ENCODE measurements at regions not wholly inside any gene's neighbourhood (a gene's known extent, or its start where the extent isn't known, plus 50 kb on each side); places are given as distances from the start of the nearest gene placed in this dataset.

DNA sequence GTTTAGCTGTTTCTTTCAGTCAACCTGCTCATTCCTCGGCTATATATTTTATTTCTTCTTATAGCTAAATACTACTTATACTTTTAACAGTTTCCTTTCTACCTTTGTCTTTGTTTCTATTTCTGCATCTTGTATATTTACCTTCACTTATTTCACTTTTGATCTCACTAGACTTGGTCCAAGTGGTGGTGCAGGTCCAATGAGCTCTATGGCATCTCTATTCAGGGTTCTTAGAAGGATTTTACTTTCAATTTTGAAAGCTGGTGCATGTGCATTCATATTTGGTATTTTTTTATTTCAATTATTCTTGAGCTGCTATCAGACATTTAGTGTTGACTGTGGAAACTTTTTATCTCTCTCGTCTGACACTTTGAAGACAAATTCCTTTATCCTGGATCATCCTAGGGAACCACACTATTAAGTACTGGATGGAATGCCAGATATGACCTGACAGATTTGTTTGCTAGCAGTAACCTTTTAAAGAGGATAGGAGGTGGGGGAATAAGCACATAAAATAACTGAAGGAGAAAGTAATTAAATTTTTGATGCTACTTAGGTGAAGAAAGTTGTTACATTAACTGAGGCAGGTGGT, 123.1 kb upstream of the PJA2 start:
- DNase-seq (ENCODE audit: low read depth, low spot score), result no peak

DNA sequence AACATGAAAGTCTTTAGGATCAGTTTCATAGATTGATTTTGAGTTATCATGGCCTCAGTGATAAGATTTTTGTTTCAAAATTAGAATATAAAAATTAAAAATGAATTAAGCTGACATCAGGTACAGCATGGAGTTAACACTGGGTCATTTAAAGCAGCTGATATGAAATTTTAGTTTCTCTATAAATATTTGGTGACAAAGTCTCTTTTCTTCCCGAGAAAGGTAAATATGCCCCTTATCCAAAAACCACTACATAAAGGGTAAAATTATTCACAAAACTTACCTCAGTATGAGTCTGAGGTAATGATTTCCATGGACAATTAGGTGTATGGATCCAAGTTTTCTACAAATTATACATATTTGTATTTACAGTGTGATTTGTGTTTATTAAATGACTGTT, 121.5 kb upstream of the PJA2 start:
- DNase-seq (ENCODE audit: low read depth, low spot score), result no peak

DNA sequence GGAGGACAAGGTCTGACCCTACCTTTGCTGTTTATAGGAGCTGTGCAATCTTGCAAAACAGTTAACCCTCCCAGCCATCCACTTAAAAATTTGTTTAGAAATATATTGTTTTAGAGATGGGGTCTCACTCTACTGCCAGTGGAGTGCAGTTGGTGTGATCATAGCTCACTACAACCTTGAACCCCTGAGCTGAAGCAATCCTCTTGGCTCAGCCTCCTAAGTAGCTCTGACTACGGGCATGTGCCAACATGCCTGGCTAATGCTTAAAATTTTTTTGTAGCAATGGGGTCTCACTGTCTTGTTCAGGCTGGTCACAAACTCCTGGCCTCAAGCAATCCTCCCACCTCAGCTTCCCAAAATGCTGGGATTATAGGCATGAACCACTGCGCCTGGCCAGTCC, 120.2 kb upstream of the PJA2 start:
- DNase-seq (ENCODE audit: low read depth, low spot score), result no peak

DNA sequence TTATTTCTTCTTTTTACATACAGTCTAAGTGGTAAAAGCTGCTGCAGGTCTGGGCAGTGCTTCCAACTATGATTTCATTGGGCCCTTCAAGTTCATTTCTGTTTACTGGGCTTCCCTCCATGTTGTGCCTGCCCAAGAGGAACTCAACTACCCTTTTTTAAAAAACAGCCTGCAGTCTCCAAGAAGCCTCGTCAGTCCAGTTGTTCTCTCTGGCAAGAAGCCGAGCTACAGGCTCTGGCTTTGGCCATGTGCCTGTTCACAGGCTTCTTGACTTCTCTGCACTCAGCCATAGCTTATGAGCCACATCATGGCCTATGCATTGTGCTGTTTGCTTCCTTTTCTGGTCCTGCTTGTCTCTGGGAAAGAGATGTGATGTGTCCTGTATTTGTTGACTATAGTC, 119.7 kb upstream of the PJA2 start:
- DNase-seq (ENCODE audit: low read depth, low spot score), result no peak

DNA sequence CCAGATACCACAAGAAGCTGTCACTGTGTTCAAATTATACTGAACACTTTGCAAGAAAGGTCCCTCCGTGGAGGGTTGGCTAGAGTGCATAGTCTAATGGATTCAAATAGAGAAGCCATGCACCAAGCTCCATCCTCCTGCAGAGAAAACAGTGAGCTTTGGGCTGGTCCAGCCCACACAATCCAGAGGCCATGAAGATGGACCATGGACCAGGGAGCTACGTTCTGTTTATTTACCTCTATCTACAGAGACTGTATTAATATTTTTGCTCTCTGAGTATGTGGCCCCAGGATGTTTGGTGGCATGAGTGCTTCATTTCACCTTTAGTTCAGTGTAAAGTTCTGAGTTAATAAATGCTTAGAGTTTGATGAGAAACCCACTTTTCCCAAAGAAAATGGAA, 114.8 kb upstream of the PJA2 start:
- no peak for DNase-seq (ENCODE audit: low read depth, low spot score)

DNA sequence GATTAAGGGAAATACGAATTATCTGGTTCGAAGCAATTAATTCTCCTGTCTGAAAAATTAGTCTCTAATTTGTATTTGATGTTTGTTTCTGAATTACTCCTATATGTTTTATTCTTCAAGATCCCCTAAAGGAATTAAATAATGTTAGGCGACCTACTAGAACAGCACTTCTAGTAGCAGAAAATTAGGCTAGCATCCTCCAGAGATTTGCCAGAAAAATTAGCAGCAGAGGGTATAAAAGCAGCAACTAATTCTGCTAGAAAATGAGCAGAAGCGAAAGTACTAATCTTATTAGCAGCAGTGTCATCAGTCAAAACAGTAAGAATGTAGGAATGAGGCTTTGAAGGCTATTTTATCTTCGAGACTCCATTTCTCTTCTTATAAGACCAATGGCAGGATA, 114.3 kb upstream of the PJA2 start:
- no peak for DNase-seq (ENCODE audit: low read depth, low spot score)

DNA sequence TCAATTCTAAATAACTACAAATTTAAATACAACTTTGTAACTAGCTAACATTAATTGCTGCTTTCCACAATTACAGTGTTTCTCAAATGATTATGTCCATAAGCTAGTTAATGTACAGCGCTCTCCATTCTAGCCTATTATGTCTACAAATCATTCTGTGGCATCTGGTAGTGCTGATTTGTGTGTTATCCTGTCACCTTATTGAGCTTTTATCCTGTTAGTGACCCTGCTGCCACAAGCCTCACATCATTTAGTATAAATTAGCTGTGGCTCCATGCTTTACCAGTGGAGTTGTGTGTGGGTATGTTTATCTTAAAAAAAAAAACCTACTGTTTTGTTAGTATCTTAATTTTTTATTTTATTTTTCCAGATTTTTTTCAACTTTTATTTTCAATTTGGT, 112.6 kb upstream of the PJA2 start:
- no peak for DNase-seq (ENCODE audit: low read depth, low spot score)

DNA sequence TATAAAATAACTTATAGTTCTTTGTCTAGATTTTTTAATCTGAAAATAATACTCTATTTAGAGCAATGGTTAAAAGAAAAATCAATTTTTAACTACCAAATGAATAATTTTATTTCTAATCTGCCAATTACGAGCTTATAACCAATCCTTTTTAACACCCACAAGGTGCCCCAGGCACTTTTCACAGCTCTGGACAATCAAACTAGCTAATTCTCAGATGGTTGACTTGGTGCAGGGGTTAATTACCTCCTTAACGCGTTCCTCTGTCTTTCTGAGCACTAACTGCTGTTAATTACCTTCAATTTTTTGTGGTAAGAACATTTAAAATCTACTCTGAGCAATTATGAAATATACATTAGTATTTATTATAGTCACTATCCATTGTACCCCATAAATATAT, 109.6 kb upstream of the PJA2 start:
- no peak for DNase-seq (ENCODE audit: low read depth, low spot score)

DNA sequence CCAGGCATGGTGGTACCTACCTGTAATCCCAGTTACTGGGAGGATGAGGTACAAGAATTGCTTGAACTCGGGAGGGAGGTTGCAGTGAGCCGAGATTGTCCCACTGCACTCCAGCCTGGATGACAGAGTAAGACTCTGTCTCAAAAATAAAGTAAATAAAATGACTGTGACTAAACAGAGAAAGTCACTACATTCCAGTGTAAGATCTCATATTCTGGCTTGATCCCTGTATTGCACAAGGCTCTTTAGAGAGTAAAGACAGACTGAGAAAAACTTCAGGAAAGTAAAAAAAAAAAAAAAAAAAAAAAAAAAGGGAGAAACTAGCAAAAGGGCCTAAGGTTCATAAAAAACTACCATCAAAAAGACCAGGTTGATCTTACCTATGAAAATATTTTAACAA, 106.6 kb upstream of the PJA2 start:
- no peak for DNase-seq (ENCODE audit: low read depth, low spot score)

DNA sequence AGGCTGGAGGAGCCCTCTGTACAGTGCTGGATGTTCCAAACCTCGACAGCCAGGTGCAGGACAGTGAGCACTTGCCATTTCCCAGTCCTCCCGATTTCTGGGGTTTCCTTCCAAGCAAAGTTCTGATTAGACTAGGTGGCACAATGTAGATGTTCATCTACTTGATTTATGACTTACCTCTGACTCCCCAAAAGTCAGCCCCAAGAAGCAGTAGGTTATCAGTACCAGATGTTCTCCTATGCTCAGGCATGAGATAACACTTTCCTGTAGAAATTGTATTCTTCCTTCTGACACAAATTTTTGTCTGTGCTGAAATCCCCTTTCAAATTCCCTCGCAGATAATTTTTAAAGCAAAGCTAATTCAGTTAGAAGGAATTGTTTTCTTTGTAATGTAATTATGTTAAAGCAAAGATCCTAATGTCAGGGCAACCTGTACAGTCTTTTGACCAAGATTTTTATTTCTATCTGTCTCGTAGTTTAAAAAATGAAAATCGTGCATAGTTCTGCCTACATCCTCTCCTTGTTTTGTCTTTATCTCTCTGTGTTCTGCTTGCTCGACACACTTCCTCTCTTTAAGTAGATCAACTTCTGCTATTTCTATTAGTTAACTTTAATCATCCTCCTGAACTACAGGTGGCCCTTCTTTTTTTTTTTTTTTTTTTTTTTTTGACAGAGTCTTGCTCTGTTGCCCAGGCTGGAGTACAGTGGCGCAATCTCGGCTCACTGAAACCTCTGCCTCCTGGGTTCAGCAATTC, 102.4 kb upstream of the PJA2 start:
- no peak for DNase-seq (ENCODE audit: low read depth, low spot score)

DNA sequence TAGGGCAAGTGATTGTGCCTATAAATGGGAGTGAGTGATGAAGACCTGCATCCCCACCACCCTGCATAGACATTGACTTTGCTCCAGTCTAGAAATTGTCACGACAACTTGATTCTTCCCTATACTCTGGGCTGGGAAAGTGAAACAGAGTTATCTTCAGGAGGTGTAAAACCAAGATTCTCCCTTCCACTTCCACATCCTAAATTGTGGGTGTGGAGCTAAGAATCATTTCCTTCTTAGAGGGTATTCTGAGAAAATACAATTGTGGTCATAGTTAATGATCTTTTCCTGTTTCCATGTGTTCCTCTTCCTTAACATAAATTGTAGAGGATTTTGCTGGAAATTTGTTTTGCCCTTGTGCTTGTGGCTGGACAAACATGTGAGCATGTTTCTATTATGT, 96.8 kb upstream of the PJA2 start:
- no peak for DNase-seq (ENCODE audit: low read depth, low spot score)

DNA sequence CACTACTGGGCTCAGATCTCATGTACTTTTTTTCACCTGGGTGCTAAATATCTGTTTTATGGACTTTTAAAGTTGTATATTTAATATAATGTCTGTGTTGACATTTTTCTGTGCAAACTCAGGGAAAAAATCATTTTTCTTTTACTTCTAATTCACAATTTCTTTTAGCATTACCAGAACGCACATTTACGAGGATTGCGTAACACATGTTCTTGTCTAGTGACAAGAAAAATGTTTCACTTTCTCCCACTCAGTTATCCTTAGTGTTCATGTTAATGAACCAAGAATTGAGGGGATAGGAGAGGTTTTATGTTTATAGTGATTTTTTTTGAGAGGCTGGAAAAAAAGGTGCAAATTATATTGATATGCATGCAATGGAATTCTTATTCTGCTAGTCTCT, 86.3 kb upstream of the PJA2 start:
- no peak for DNase-seq (ENCODE audit: low read depth, low spot score)

DNA sequence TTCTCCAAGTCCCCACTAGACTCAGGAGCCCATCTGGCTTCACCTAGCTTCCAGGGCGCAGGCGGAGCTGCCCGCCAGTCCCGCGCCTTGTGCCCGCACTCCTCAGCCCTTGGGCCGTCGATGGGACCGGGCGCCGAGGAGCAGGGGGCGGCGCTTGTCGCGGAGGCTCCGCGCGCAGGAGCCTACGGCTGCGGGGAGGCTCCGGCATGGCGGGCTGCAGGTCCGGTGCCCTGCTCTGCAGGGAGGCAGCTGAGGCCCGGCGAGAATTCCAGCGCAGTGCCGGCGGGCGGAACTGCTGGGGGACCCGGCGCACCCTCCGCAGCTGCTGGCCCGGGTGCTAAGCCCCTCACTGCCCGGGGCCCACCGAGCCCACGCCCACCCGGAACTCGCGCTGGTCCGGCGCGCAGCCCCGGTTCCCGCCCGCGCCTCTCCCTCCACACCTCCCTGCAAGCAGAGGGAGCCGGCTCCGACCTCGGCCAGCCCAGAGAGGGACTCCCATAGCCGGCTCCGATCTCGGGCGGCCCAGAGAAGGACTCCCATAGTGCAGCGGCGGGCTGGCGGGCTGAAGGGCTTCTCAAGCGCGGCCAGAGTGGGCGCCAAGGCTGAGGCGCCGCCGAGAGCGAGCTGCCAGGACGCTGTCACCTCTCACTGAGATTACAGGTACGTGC, 78.1 kb upstream of the PJA2 start:
- no peak for DNase-seq (ENCODE audit: low read depth, low spot score)

DNA sequence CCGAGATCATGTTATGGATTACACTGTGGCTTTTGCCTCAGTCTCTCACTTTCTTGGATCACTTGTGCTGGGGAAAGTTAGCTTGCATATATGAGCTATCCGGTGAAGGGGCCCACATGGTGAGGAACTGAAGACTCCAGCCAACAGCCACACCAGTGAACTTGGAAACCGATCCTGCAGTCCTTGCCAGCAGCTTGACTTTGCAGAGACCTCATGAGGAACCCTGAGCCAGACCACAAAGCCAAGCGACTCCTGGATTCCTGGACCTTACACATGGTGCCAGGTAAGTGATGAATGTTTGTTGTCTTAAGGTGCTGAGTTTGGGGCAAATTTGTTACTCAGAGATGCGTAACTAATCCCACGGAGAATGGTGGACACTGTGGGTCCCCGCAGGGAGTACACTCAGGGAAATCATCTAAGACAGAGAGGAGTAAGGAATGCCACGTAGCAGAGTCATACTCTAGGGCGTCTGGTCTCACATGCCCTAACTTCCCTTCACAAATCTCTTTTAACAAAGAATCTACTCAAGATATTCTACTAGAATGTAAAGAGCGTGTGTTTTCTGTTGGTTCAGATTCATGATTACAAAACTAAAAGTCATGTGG, 76.5 kb upstream of the PJA2 start:
- no peak for DNase-seq (ENCODE audit: low read depth, low spot score)

DNA sequence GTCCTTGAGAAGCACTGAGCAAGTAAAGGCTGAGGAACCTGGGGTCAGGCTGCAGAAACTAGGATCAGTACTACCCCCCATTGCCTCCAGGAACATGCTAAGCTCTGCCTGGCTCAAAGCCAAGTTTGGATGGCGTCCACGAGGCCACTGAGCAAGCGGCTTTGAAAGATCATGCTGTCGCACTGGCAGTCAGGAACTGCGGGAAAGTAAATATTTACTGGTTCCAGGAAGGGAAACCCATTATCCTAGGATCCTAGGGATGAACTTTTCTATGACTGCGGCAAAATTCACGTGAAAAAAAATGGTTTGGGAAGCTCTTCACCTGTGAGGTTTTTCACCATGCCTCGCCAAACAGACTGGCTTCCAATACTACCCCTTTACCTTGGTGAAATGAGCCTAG, 75.3 kb upstream of the PJA2 start:
- no peak for DNase-seq (ENCODE audit: low read depth, low spot score)

DNA sequence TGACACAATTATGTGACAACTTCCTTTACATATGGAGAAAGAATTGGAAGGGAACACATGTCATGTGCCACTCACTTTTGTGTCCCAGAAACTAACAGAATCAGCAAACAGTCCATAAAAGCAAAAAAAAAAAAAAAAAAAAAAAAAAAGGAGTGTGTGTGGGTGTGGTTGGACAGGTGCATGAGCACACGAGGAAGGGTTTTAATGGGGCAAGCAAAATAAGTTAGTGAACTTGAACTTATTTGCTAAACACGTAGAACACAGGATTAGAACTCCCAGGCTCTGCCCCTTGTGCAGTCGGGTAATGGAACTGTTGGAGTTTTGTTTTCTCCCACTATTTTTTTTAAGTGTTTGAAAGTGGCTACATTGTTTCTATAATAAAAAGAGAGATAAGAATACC, 74.8 kb upstream of the PJA2 start:
- no peak for DNase-seq (ENCODE audit: low read depth, low spot score)

DNA sequence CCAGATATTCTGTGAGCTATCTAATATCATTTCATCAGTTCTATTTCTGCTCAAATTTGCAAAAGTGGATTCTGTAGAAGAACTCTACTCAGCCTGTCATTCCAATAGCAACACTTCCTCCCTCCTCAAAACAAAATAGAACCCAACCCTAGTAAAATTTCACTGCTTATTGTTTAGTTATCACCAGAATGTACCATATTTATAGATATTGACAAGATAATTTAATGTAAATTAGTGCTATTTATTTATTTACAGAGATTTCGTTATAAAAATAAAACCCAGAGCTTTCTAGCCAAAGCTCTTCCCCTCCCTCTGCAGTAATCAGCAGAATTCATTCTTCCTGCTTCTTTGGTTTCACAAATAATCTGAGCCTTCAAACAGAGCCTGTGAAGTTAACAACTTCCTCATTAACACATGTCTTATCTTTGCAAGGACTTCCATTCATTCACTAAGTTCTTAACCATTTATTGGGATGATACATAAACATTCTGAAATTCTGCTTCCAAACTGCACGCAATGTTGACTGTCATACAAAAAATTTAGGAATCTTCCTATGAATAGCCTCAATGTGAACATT, 73.7 kb upstream of the PJA2 start:
- DNase-seq (ENCODE audit: low read depth, low spot score), result no peak

DNA sequence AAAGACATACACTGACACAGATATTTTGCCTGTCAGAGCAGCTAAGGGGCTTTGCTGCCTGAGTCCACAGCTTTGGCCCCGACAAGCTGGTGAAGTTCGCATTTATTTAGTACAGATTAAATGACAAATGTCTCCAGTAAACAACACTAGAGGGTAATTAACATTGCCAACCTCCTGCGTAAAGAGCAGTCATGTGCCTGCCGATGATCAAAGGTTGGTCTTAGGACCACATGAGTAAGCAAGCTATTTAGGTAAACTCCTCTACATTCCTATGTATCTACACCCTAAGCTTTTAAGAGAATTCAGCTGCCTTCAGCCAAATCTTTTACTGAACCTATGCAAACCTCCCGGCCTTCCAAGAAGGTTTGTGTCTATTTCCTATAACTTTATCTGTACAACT, 73.0 kb upstream of the PJA2 start:
- no peak for DNase-seq (ENCODE audit: low read depth, low spot score)

DNA sequence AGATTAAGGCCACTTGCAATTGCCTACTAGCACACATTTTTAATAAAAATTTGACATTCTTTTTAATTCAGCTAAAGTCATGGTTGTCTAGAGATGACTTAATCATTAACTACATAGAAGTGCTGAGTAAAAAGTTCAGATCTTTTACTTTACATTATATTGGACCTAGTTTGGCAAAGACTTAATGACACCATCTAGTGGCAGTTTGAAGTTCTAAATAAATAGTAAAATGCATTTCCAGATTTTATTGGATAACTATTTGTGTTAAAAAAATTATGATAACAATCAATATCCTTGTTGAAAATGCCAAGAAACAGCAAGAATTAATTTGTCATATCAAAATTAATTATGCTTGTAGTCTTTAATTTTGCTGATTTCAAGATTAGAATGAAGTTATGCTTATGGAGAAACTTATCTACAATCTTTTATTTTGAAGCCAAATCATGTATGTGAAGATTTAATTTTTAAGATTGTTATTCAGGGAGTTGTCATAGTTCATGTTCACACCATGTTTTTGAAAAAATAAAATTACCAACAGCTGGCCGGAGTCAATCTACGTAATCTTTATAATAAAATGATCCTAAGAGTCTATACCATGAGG, 69.6 kb upstream of the PJA2 start:
- no peak for DNase-seq (ENCODE audit: low read depth, low spot score)

DNA sequence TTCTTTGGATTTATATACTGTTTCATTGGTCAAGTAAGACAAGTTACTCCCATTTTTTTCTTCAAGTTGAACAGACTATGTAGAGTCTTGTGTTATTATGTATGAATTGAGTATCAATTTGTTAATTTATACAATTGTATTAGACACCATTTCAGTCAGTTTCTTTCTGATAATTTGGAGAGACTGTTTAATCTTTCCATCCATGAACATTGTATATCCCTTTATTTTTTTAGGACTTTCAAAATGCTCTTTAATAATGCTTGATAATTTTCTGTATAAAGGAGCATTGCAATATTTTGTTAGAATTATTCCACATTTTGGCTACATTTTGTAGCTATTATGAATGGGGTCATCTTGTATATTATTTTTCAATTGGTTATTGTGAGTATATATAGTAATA, 69.1 kb upstream of the PJA2 start:
- DNase-seq (ENCODE audit: low read depth, low spot score), result no peak

DNA sequence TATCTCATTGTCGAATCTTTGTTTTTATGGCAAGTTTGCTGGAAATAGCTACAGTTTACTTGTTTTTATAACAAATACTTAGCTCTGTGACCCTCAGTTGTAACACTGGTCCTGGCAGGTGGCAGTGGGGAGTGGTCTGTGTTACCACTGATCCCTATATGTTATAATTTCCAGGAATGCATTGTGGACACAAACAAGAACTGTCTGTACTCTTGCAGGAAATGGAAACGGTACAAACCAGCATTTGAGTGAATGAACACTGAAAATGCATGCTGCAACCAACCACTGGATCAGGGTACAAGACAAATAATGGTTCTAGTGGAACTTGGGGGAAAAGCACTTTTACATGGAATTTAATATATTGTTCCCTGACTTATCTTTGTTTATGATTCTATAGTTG, 66.5 kb upstream of the PJA2 start:
- no peak for DNase-seq (ENCODE audit: low read depth, low spot score)
